GM12865 (cell line): ENCODE measurements at regions not wholly inside any gene's neighbourhood (a gene's known extent, or its start where the extent isn't known, plus 50 kb on each side); places are given as distances from the start of the nearest gene placed in this dataset.

ENCODE experiments used
- DNase-seq: peaks from one replicate; pipeline ENCODE4 v3.0.0; 2010; ENCODE audit warnings: low read depth
- H3K4me3 ChIP-seq: 2 replicates; pipeline ENCODE4 v1.5.1; 2011; ENCODE audit warnings: mild to moderate bottlenecking, low read depth, low read length, control low read depth
- CTCF ChIP-seq: IDR thresholded peaks from 2 replicates; pipeline ENCODE4 v1.5.1; 2011; ENCODE audit warnings: low read length, control low read depth, low read depth, inconsistent platforms; ENCODE audit not compliant: insufficient read depth; ENCODE audit errors: missing control alignments

- H3K4me3 ChIP-seq, result no peak overlapping the region
- no peak for TF ChIP-seq CTCF
- no peak for DNase-seq
Measured at GRCh38 chr14:104319491-104320241, 181.3 kb downstream of the KIF26A start.

DNA sequence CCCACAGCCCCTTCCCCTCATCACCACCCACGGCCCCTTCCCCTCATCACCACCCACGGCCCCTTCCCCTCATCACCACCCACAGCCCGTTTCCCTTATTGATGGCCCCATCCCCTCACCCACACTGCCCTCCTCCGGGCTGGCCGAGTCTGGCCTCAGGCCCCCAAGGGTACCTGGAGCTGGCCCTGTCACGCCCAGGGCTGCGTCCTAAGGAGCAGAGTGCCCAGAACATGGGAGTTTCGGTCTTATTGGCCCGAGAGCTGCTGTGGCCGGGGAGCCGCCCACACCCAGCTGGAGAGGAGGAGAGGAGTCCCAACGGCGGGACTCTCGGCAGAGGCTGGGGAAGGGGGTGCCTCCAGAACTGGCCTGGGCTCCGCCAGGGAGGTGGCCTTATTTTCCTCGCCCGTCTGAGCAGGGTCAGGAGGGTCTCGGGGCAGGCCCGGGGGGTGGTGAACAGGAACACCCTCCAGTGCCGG, 182.3 kb downstream of the KIF26A start:
- no peak overlapping the region for H3K4me3 ChIP-seq
- TF ChIP-seq CTCF, result no peak
- DNase-seq, result no peak

DNA sequence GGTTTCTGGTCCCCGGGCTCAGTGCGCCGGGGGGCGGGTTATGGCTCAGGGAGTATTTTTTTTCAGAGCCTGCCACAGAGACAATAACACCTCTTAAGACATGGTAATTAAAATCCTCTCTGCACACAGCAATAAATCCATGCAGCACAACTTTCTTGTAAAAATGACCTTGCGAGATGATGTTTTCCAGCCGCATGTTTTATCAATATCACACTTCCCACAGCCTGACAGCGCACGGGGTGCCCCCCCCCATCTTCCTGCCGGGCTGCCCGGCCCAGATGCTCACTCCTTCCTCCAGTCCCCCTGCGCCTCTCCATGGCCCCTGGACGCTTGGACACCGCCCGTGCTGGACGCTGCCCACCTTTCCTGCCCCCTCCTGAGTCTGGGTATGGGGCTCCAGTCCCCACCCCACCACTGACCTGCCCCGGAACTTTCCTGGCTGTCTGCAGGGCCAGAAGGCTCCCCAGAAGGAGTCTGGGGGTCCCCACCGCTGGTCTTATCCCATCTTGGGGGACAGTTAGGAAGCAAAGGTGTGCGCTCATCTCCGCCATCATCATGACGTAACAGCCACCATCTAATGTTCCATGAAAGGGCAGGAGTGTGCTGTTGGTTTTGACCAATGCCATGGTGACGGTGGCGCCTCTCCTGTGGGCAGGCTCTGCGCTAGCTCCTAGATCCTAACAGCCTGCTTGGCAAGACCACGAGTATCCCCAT, 182.9 kb downstream of the KIF26A start:
- TF ChIP-seq CTCF, result no peak
- DNase-seq, result no peak
- H3K4me3 ChIP-seq, result no peak overlapping the region

- no peak overlapping the region for H3K4me3 ChIP-seq
- DNase-seq, result no peak
- no peak for TF ChIP-seq CTCF
Measured at GRCh38 chr14:104321802-104322130, 183.4 kb downstream of the KIF26A start.

GRCh38 chr14:104322531-104323366, 184.4 kb downstream of the KIF26A start:
- TF ChIP-seq CTCF, result no peak
- no peak overlapping the region for H3K4me3 ChIP-seq
- no peak for DNase-seq

DNA sequence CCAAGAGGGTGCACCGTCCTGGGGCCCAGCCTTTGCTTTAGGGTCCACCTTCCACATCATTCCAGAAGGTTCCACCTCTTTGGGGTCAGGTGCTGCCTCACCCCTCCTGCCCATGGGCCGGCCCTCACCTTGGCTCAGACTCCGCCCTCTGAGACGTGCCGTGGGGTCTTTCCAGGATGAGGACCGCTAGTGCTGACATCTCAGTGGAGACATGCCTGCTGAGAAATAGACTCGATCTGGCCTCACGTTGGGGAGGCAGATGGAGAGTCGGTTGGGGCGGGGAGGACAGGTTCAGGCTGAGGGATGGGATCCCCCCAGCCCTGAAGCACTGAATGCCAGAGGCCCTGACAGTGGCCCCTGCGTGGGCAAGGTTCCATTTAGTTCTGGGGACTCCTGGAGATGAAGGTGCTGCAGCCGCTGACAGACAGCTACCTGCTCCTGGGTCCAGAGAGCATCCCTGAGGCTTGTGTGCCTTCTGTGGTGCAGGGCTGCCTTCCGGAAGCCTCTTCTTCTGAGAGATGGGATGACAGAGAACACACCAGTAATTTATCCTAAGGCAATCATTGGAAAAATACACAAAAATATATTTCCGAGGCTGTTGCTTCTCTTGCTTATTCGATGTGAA, 185.3 kb downstream of the KIF26A start:
- DNase-seq, result no peak
- no peak for TF ChIP-seq CTCF
- H3K4me3 ChIP-seq, result no peak overlapping the region
